ENCODE measurements at regions not wholly inside any gene's neighbourhood (a gene's known extent, or its start where the extent isn't known, plus 50 kb on each side); places are given as distances from the start of the nearest gene placed in this dataset.

GRCh38 chr6:6878887-6879585 is 228.7 kb upstream of the RREB1 start (continued):
- no peak for TF ChIP-seq NBN (IDR thresholded peaks at IDR 0.05; ENCODE audit: low read depth)
- no peak for TF ChIP-seq PTBP1 (IDR thresholded peaks at IDR 0.05; ENCODE audit: low read depth, low read length)
- TF ChIP-seq L3MBTL2 (IDR thresholded peaks at IDR 0.05) = no peak
- no peak for TF ChIP-seq ZBTB1 (CRISPR knock-in tag; IDR thresholded peaks at IDR 0.05; ENCODE audit: borderline replicate concordance, low read depth)
- TF ChIP-seq CAMTA2 (CRISPR knock-in tag; conservative IDR thresholded peaks at IDR 0.05) = no peak
- no peak for TF ChIP-seq BRF1 (IDR thresholded peaks at IDR 0.05; ENCODE audit: borderline replicate concordance, extremely low read depth, insufficient read length)
- peak; percentile 0 for TF ChIP-seq ZNF146 (CRISPR knock-in tag; IDR thresholded peaks at IDR 0.05; ENCODE audit: unreplicated experiment)
- TF ChIP-seq XRCC5 (IDR thresholded peaks at IDR 0.05; ENCODE audit: low read depth, low read length) = no peak
- TF ChIP-seq RNF2 (IDR thresholded peaks at IDR 0.05) = no peak
- TF ChIP-seq, protein P1, sequence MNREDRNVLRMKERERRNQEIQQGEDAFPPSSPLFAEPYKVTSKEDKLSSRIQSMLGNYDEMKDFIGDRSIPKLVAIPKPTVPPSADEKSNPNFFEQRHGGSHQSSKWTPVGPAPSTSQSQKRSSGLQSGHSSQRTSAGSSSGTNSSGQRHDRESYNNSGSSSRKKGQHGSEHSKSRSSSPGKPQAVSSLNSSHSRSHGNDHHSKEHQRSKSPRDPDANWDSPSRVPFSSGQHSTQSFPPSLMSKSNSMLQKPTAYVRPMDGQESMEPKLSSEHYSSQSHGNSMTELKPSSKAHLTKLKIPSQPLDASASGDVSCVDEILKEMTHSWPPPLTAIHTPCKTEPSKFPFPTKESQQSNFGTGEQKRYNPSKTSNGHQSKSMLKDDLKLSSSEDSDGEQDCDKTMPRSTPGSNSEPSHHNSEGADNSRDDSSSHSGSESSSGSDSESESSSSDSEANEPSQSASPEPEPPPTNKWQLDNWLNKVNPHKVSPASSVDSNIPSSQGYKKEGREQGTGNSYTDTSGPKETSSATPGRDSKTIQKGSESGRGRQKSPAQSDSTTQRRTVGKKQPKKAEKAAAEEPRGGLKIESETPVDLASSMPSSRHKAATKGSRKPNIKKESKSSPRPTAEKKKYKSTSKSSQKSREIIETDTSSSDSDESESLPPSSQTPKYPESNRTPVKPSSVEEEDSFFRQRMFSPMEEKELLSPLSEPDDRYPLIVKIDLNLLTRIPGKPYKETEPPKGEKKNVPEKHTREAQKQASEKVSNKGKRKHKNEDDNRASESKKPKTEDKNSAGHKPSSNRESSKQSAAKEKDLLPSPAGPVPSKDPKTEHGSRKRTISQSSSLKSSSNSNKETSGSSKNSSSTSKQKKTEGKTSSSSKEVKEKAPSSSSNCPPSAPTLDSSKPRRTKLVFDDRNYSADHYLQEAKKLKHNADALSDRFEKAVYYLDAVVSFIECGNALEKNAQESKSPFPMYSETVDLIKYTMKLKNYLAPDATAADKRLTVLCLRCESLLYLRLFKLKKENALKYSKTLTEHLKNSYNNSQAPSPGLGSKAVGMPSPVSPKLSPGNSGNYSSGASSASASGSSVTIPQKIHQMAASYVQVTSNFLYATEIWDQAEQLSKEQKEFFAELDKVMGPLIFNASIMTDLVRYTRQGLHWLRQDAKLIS (CRISPR knock-in tag; IDR thresholded peaks at IDR 0.05) = no peak
- TF ChIP-seq CBX2 (IDR thresholded peaks at IDR 0.05; ENCODE audit: insufficient read depth, low read length, poor library complexity, severe bottlenecking) = no peak
- peak; percentile 78 for TF ChIP-seq MEIS2 (IDR thresholded peaks at IDR 0.05; ENCODE audit: partially characterized antibody)
- no peak for TF ChIP-seq ZNF134 (CRISPR knock-in tag; conservative IDR thresholded peaks at IDR 0.05)
- no peak for TF ChIP-seq ZFPM2 (CRISPR knock-in tag; IDR thresholded peaks at IDR 0.05)

Data from K562 (cell line).